ENCODE measurements at regions not wholly inside any gene's neighbourhood (a gene's known extent, or its start where the extent isn't known, plus 50 kb on each side); places are given as distances from the start of the nearest gene placed in this dataset.

GRCh38 chr7:152989889-152990380 is 230.4 kb downstream of the ACTR3B start:
- Histone ChIP-seq H3K4me1 (ENCODE audit: insufficient read depth, insufficient read length) (peaks cover 5% of the 10 kb centered on the region), H3K9me3 (ENCODE audit: insufficient read depth, low read length) (no peaks in the 10 kb centered on the region; the same call in 1 of the 2 replicates), H3K9ac (ENCODE audit: insufficient read length, low read depth) (no peak overlapping the region), H3K36me3 (ENCODE audit: insufficient read depth, insufficient read length, low read length) (no peaks in the 10 kb centered on the region), H3K4me3 (ENCODE audit: insufficient read length, low read depth) (no peak overlapping the region), H3K27me3 (ENCODE audit: insufficient read depth, insufficient read length) (no peaks in the 10 kb centered on the region)
- DNase-seq (ENCODE audit: low read depth, low spot score): no peak
- TF ChIP-seq ZNF274 (IDR thresholded peaks at IDR 0.05; ENCODE audit: low read depth, low read length) (no peak), YY1 (IDR thresholded peaks at IDR 0.05; ENCODE audit: insufficient read depth, insufficient read length) (no peak), SUZ12 (IDR thresholded peaks at IDR 0.05; ENCODE audit: extremely low read depth, insufficient read depth, insufficient read length) (no peak)

- peaks cover 17% of the 10 kb centered on the region; the same call in 1 of the 2 replicates for H3K9me3 ChIP-seq (ENCODE audit: insufficient read depth, low read length)
- TF ChIP-seq ZNF274 (IDR thresholded peaks at IDR 0.05; ENCODE audit: low read depth, low read length): no peak
- TF ChIP-seq YY1 (IDR thresholded peaks at IDR 0.05; ENCODE audit: insufficient read depth, insufficient read length): no peak
- no peak for TF ChIP-seq SUZ12 (IDR thresholded peaks at IDR 0.05; ENCODE audit: extremely low read depth, insufficient read depth, insufficient read length)
- no peaks in the 10 kb centered on the region for H3K36me3 ChIP-seq (ENCODE audit: insufficient read depth, insufficient read length, low read length)
- no peaks in the 10 kb centered on the region for H3K27me3 ChIP-seq (ENCODE audit: insufficient read depth, insufficient read length)
- no peak overlapping the region for H3K4me3 ChIP-seq (ENCODE audit: insufficient read length, low read depth)
- H3K9ac ChIP-seq (ENCODE audit: insufficient read length, low read depth): no peak overlapping the region
- DNase-seq (ENCODE audit: low read depth, low spot score): no peak
- no peaks in the 10 kb centered on the region for H3K4me1 ChIP-seq (ENCODE audit: insufficient read depth, insufficient read length)
Measured at GRCh38 chr7:152998420-152998819, 238.9 kb downstream of the ACTR3B start.

- Histone ChIP-seq H3K4me3 (ENCODE audit: insufficient read length, low read depth) (no peak overlapping the region), H3K9ac (ENCODE audit: insufficient read length, low read depth) (no peak overlapping the region), H3K27me3 (ENCODE audit: insufficient read depth, insufficient read length) (no peaks in the 10 kb centered on the region), H3K36me3 (ENCODE audit: insufficient read depth, insufficient read length, low read length) (no peaks in the 10 kb centered on the region), H3K4me1 (ENCODE audit: insufficient read depth, insufficient read length) (no peaks in the 10 kb centered on the region), H3K9me3 (ENCODE audit: insufficient read depth, low read length) (peaks cover 17% of the 10 kb centered on the region; the same call in 1 of the 2 replicates)
- TF ChIP-seq YY1 (IDR thresholded peaks at IDR 0.05; ENCODE audit: insufficient read depth, insufficient read length): no peak
- no peak for TF ChIP-seq SUZ12 (IDR thresholded peaks at IDR 0.05; ENCODE audit: extremely low read depth, insufficient read depth, insufficient read length)
- TF ChIP-seq ZNF274 (IDR thresholded peaks at IDR 0.05; ENCODE audit: low read depth, low read length): no peak
- DNase-seq (ENCODE audit: low read depth, low spot score): no peak
Measured at GRCh38 chr7:153002115-153002514, 242.6 kb downstream of the ACTR3B start.

GRCh38 chr7:153002572-153002971 is 243.0 kb downstream of the ACTR3B start:
- H3K4me1 ChIP-seq (ENCODE audit: insufficient read depth, insufficient read length): no peaks in the 10 kb centered on the region
- no peak overlapping the region for H3K4me3 ChIP-seq (ENCODE audit: insufficient read length, low read depth)
- peaks cover 17% of the 10 kb centered on the region; the same call in 1 of the 2 replicates for H3K9me3 ChIP-seq (ENCODE audit: insufficient read depth, low read length)
- no peak overlapping the region for H3K9ac ChIP-seq (ENCODE audit: insufficient read length, low read depth)
- H3K27me3 ChIP-seq (ENCODE audit: insufficient read depth, insufficient read length): no peaks in the 10 kb centered on the region
- TF ChIP-seq YY1 (IDR thresholded peaks at IDR 0.05; ENCODE audit: insufficient read depth, insufficient read length): no peak
- TF ChIP-seq SUZ12 (IDR thresholded peaks at IDR 0.05; ENCODE audit: extremely low read depth, insufficient read depth, insufficient read length): no peak
- no peak for TF ChIP-seq ZNF274 (IDR thresholded peaks at IDR 0.05; ENCODE audit: low read depth, low read length)
- DNase-seq (ENCODE audit: low read depth, low spot score): no peak
- no peaks in the 10 kb centered on the region for H3K36me3 ChIP-seq (ENCODE audit: insufficient read depth, insufficient read length, low read length)

GRCh38 chr7:153004341-153004740 is 244.8 kb downstream of the ACTR3B start:
- no peak overlapping the region for H3K4me3 ChIP-seq (ENCODE audit: insufficient read length, low read depth)
- DNase-seq (ENCODE audit: low read depth, low spot score): no peak
- no peak overlapping the region for H3K9ac ChIP-seq (ENCODE audit: insufficient read length, low read depth)
- H3K27me3 ChIP-seq (ENCODE audit: insufficient read depth, insufficient read length): no peaks in the 10 kb centered on the region
- no peaks in the 10 kb centered on the region for H3K36me3 ChIP-seq (ENCODE audit: insufficient read depth, insufficient read length, low read length)
- no peaks in the 10 kb centered on the region for H3K4me1 ChIP-seq (ENCODE audit: insufficient read depth, insufficient read length)
- peaks cover 17% of the 10 kb centered on the region; the same call in 1 of the 2 replicates for H3K9me3 ChIP-seq (ENCODE audit: insufficient read depth, low read length)
- TF ChIP-seq SUZ12 (IDR thresholded peaks at IDR 0.05; ENCODE audit: extremely low read depth, insufficient read depth, insufficient read length) (no peak), YY1 (IDR thresholded peaks at IDR 0.05; ENCODE audit: insufficient read depth, insufficient read length) (no peak), ZNF274 (IDR thresholded peaks at IDR 0.05; ENCODE audit: low read depth, low read length) (no peak)

GRCh38 chr7:153005750-153006435 is 246.3 kb downstream of the ACTR3B start:
- H3K4me1 ChIP-seq (ENCODE audit: insufficient read depth, insufficient read length): no peaks in the 10 kb centered on the region
- DNase-seq (ENCODE audit: low read depth, low spot score): no peak
- no peak overlapping the region for H3K9ac ChIP-seq (ENCODE audit: insufficient read length, low read depth)
- H3K4me3 ChIP-seq (ENCODE audit: insufficient read length, low read depth): no peak overlapping the region
- no peaks in the 10 kb centered on the region for H3K27me3 ChIP-seq (ENCODE audit: insufficient read depth, insufficient read length)
- TF ChIP-seq ZNF274 (IDR thresholded peaks at IDR 0.05; ENCODE audit: low read depth, low read length) (no peak), YY1 (IDR thresholded peaks at IDR 0.05; ENCODE audit: insufficient read depth, insufficient read length) (no peak), SUZ12 (IDR thresholded peaks at IDR 0.05; ENCODE audit: extremely low read depth, insufficient read depth, insufficient read length) (no peak)
- no peaks in the 10 kb centered on the region for H3K36me3 ChIP-seq (ENCODE audit: insufficient read depth, insufficient read length, low read length)
- peaks cover 8% of the 10 kb centered on the region; the same call in 1 of the 2 replicates for H3K9me3 ChIP-seq (ENCODE audit: insufficient read depth, low read length)

GRCh38 chr7:153006452-153006851 is 246.9 kb downstream of the ACTR3B start:
- Histone ChIP-seq H3K4me3 (ENCODE audit: insufficient read length, low read depth) (no peak overlapping the region), H3K9ac (ENCODE audit: insufficient read length, low read depth) (no peak overlapping the region), H3K4me1 (ENCODE audit: insufficient read depth, insufficient read length) (no peaks in the 10 kb centered on the region), H3K27me3 (ENCODE audit: insufficient read depth, insufficient read length) (no peaks in the 10 kb centered on the region), H3K36me3 (ENCODE audit: insufficient read depth, insufficient read length, low read length) (no peaks in the 10 kb centered on the region), H3K9me3 (ENCODE audit: insufficient read depth, low read length) (peaks cover 2% of the 10 kb centered on the region; the same call in 1 of the 2 replicates)
- no peak for DNase-seq (ENCODE audit: low read depth, low spot score)
- TF ChIP-seq YY1 (IDR thresholded peaks at IDR 0.05; ENCODE audit: insufficient read depth, insufficient read length): no peak
- no peak for TF ChIP-seq SUZ12 (IDR thresholded peaks at IDR 0.05; ENCODE audit: extremely low read depth, insufficient read depth, insufficient read length)

All from NT2/D1 (cell line).